ENCODE measurements at regions not wholly inside any gene's neighbourhood (a gene's known extent, or its start where the extent isn't known, plus 50 kb on each side); places are given as distances from the start of the nearest gene placed in this dataset.

DNA sequence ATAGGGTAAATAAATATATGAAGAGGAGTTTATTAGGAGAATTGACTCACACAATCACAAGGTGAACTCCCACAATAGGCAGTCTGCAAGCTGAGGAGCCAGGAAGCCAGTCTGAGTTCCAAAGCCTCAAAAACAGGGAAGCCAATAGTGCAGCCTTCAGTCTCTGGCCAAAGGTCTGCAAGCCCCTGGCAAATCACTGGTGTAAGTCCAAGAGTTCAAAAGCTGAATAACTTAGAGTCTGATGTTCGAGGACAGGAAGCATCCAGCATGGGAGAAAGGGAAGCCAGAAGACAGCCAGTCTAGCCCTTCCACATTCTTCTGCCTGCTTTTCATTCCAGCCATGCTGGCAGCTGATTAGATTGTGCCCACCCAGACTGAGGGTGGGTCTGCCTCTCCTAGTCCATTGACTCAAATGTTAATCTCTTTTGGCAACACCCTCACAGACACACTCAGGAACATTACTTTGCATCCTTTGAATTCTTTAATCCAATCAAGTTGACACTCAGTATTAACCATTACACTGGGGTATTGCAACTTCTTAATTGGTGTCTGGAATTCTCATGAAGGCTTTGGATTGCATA is 736.5 kb upstream of the LMO3 start:
- TF ChIP-seq, protein P1, sequence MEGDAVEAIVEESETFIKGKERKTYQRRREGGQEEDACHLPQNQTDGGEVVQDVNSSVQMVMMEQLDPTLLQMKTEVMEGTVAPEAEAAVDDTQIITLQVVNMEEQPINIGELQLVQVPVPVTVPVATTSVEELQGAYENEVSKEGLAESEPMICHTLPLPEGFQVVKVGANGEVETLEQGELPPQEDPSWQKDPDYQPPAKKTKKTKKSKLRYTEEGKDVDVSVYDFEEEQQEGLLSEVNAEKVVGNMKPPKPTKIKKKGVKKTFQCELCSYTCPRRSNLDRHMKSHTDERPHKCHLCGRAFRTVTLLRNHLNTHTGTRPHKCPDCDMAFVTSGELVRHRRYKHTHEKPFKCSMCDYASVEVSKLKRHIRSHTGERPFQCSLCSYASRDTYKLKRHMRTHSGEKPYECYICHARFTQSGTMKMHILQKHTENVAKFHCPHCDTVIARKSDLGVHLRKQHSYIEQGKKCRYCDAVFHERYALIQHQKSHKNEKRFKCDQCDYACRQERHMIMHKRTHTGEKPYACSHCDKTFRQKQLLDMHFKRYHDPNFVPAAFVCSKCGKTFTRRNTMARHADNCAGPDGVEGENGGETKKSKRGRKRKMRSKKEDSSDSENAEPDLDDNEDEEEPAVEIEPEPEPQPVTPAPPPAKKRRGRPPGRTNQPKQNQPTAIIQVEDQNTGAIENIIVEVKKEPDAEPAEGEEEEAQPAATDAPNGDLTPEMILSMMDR (IDR thresholded peaks at IDR 0.05): no peak
- TF ChIP-seq EZH2 (IDR thresholded peaks at IDR 0.05; ENCODE audit: borderline replicate concordance, insufficient read depth, low read depth, low read length, poor library complexity, severe bottlenecking): no peak

All from B cell (primary cell).